Fibroblast of peridontal ligament (primary cell): ENCODE measurements at regions not wholly inside any gene's neighbourhood (a gene's known extent, or its start where the extent isn't known, plus 50 kb on each side); places are given as distances from the start of the nearest gene placed in this dataset.

ENCODE experiments used
- DNase-seq: peaks from one replicate; pipeline ENCODE4 v3.0.0-alpha.2; 2010; ENCODE audit errors: extremely low read depth

DNA sequence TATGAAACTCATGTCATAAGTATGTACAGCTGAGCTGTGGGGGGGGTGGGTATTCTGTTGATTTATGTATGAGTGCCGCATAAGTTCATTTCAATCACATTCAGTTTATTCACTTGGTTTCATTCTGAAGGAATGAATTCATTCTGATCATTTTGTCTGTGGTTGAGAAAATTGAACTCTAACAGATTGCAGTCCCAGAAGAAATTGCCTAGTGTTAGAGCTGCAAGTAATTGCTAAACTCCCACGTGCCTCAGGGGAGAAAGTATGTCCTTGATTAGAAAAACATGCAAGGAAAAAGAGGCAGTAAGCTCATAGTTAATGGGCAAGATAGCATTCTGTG, 442.4 kb upstream of the MGAT4C start:
- DNase-seq, result peak; percentile 99

GRCh38 chr12:86697916-86698640, 441.9 kb upstream of the MGAT4C start:
- DNase-seq, result peak; percentile 61

- DNase-seq, result peak; percentile 71
Measured at GRCh38 chr12:86683568-86684304, 427.5 kb upstream of the MGAT4C start.

- no peak for DNase-seq
Measured at GRCh38 chr12:86681060-86681459, 424.9 kb upstream of the MGAT4C start.

- no peak for DNase-seq
Measured at GRCh38 chr12:86675197-86675596, 419.0 kb upstream of the MGAT4C start.

DNA sequence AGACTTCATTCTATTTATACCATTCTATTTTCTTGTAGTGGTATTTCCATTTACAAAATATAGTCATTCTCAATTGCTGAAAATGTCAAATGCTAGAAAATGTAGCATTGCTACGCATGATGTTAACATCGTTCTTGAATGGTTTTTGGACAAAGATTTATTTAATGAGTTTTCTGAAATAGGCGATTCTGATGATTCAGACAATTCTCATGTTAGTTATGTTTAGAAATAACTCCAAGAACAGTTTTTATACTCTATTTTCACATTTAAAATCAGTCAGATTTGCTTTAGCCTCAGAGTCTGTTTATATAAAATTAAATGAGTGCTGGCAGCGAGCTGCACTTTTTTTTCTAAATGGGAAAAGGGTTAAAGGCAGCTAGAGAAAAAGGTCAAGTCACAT, 414.8 kb upstream of the MGAT4C start:
- peak; percentile 75 for DNase-seq

GRCh38 chr12:86669010-86669409, 412.8 kb upstream of the MGAT4C start:
- no peak for DNase-seq

DNA sequence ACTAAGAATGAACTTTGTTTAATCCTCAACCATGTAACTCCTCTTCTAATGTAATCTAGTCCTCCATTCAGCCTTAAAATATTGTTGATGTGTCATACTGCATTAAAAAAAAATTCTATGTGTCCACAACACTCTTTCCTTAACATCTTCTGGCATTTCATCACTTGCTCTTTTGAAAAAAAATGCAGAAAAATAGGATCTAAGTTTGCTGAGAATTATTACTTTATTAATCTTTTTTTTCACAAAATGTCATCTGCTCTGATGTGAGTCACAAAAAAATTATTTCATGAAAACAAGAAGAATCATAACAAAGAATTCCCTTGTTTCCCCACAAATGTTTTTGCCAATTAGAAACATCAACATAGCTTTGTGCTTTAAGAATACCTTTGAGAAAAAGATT, 410.1 kb upstream of the MGAT4C start:
- no peak for DNase-seq

DNA sequence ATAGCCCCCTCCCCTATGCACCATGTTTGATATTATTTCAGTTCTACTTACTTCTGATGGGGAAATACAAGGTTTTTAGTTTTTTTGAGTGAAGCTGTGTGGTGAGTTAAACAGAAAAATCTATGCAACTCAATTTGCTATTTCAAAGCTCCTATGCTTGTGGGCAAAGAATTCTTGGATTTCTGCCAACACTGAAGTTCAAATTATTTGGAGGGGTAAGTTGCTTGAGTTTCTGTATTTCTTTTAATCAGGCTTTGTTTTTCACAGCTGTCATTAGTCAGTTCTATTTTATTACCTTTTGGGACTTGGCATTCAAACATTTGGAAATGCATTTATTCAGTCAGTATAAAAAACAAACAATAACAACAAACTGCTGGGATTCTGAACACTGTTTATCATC, 407.5 kb upstream of the MGAT4C start:
- DNase-seq, result peak; percentile 58

- no peak for DNase-seq
Measured at GRCh38 chr12:86663173-86663572, 407.0 kb upstream of the MGAT4C start.

- no peak for DNase-seq
Measured at GRCh38 chr12:86662464-86662863, 406.3 kb upstream of the MGAT4C start.

DNA sequence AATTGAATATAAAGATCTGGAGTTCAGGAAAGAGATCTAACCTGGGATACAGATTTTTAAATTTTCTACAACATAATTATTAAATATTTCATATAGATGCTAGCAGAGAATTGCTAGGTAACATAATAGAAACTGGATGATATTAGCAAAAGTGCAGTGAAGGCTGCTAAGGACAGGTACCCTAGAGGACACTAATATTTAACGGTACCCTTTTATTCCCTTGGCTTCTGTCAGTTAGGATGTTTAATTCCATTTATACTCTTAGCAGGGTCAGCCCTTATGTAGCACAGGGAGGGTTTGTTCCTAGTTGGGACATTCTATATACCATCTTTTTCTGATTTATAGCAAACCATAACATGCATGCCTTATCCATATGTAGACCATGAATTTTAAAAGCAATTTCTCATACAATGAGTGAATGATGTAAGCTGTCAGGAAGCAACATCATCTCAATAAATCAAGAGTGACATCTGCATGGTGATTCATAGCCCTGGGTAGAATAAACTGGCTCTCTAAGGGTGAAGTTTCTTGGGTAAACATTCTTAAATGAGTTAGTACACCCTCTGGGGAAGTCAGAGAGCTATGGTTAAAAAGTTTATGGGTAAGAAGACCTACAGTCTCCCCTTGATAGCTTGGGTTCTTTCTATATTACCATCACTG, 404.4 kb upstream of the MGAT4C start:
- DNase-seq, result peak; percentile 62

- DNase-seq, result no peak
Measured at GRCh38 chr12:86659985-86660384, 403.8 kb upstream of the MGAT4C start.

DNA sequence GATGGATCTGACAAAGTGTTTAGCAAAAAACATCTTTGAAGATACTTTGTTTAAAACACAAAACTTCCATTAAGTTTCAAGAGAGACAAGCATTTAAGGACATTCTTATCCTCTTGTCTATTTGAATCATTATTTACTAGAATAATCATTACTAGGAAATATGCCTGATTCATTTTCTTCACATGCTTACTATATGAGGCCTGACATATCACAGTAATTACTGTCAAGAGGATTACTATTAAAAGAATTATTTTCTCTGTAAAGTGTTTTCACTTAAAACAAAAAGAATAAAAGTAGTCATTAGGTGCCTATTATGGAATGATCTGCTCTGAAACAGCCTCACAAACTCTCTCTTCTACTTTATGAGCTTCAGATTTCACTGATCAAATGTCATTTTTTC, 402.1 kb upstream of the MGAT4C start:
- DNase-seq, result no peak

DNA sequence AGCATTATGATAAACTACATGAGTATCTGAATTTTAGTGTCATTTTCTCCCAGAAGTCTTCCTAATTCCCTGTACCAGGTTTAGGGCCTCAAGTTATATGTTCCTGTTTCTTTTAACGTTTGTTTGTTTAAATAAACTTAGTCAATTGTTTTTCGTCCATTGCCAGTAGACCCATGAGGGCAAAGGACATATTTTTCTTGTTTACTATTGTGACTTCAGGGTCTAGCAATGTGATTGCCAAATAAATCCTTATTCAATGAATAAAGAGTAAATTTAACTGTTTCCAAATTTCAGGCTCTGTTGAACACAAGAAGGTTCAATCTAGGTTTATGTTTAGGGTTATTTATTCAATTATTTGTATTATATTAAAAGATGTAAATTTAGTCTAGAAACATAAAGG, 391.6 kb upstream of the MGAT4C start:
- no peak for DNase-seq

DNA sequence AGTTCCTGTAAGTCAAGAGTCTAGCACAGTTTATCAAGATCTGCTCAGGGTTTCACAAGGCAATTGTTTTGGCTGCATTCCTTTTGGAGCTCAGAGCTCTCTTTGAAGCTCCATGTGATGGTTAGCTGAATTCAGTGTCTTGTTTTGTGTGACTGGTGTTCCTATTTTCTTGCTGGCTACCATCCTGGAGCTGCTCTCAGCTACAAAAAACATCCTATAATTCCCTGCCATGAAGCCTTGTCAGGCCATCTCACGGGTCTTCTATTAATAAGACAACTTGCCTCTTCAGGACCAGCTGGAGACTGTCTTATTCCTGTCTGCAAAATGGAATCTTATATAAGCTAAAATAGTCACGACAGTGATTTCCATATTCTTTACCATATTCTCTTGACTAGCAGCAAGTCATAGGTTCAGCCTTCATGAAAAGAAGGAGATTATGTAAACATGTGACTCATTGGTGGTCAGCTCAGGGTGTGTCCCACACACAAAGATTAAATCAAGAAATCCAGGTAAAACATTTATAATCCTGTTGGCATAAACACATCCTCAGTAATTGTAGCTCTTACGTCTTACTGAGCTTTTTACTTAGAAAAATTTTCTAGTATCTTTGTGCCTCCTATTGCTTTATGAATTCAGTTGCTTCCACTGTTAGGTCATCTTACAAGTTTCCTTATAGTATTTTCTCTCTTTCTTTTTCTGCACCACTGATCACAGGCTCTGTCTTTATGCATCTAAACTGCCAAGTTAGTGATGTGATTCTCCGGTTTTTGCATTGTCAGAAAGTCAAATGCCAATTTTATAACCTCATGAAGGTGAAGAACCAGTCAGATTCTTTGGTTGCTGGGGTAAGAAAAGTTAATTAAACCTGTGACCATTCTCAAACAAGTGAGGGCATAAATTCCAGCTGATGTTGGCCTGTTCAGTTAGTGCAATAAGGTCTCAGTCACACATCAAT, 378.5 kb upstream of the MGAT4C start:
- no peak for DNase-seq

DNA sequence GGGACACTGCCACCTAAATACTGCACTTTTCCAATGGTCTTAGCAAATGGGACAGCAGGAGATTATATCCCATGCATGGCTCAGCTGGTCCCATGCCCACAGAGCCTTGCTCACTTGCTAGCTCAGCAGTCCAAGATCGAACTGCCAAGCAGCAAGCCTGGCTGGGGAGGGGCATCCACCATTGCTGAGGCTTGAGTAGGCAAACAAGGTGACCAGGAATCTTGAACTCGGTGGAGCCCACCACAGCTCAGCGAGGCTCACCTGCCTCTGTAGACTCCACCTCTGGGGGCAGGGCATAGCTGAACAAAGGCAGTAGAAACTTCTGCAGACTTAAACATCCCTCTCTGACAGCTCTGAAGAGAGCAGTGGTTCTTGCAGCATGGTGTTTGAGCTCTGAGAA, 370.8 kb upstream of the MGAT4C start:
- no peak for DNase-seq

- peak; percentile 11 for DNase-seq
Measured at GRCh38 chr12:86623267-86623666, 367.1 kb upstream of the MGAT4C start.

DNA sequence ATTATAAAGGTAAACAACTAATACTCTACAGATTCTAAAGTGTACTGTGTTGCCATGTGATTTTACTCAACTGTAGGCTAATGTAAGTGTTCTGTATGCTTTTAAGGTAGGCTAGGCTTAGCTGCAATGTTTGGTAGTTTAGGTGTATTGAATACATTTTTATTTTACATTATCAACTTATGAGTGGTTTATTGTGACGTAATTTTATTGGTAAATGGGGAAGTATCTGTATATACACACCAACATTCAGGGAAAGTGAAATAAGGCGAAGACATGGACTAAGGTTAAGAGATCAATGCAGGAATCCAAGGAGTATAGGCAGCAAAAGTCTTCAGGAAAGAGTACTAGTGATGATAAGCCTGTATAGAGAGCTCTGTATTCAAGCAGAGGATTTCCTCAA, 365.8 kb upstream of the MGAT4C start:
- no peak for DNase-seq

DNA sequence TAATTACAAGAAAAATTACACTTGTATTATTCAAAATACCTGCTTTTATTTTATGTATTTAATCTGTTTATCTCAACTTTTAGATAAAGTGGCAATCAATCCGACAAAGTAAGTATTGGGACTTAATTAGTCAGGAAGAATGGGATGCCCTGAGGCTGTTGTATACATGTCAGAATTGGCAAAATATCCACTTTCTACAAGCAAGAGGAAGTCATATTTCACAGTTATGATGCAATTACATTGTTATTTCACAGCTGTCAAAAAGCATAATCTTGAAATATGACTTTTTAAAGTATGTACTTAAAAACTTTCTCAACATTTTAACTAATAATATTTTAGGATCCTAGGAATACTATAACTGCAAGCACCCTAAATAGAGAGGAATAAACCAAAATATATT, 357.1 kb upstream of the MGAT4C start:
- peak; percentile 11 for DNase-seq

- no peak for DNase-seq
Measured at GRCh38 chr12:86608638-86609037, 352.4 kb upstream of the MGAT4C start.
